Activated naive CD8-positive, alpha-beta T cell treated with anti-CD3 and anti-CD28 coated beads, Interleukin-2, amount 10 ng/mL, durations not matched to agents 7 days and 5 days (primary cell): ENCODE measurements at regions not wholly inside any gene's neighbourhood (a gene's known extent, or its start where the extent isn't known, plus 50 kb on each side); places are given as distances from the start of the nearest gene placed in this dataset.

Experiments
- ATAC-seq: fragments of 150-1000 bp; cut with Tn5 transposase; one replicate; pipeline ENCODE4 v1.10.0; 2021; ENCODE audit warnings: low read depth, moderate library complexity
- POLR2A ChIA-PET: fragments of 350-600 bp; sonication (Branson Sonifier 250); formaldehyde crosslinking; loops from one replicate; lab custom pipeline; 2021; ENCODE audit warnings: antibody characterized with exemption; lab: Charles Lee
- DNase-seq: peaks from one replicate; pipeline ENCODE4 v3.0.0; 2021
- H3K27ac Mint-ChIP-seq: one replicate; pipeline ENCODE4 v1.8.0; 2022; ENCODE audit warnings: mild to moderate bottlenecking, mixed read lengths
- H3K27me3 Mint-ChIP-seq: one replicate; pipeline ENCODE4 v1.8.0; 2022; ENCODE audit warnings: mild to moderate bottlenecking, moderate library complexity, mixed read lengths
- H3K36me3 Mint-ChIP-seq: one replicate; pipeline ENCODE4 v1.8.0; 2021; ENCODE audit warnings: mild to moderate bottlenecking, mixed read lengths
- H3K4me1 Mint-ChIP-seq: one replicate; pipeline ENCODE4 v1.8.0; 2021; ENCODE audit warnings: mixed read lengths
- H3K4me3 Mint-ChIP-seq: one replicate; pipeline ENCODE4 v1.8.0; 2022; ENCODE audit warnings: mild to moderate bottlenecking, moderate library complexity, mixed read lengths
- H3K9me3 Mint-ChIP-seq: one replicate; pipeline ENCODE4 v1.8.0; 2021; ENCODE audit warnings: mixed read lengths

DNA sequence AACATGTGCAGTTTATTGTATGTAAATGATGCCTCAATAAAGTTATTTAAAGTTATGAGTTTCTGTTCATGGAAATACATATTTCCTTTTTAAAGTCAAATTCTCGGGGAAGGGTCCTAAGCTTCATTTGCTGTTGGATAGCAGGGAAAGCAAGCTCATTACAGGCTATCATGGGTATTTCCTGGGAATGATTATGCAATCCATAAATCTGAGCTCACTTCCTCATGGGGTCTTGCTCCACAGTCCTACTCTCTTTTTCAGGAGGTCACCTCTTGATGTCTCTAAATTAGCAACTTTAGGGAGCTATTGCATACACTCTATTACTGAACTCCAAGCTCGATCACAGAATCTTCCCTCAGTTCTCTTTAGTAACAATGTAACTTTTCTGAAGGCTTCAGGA is 69.9 kb upstream of the TP63 start:
- Mint-ChIP-seq H3K27ac (no peak overlapping the region), H3K9me3 (peaks cover 8% of the 10 kb centered on the region), H3K4me3 (no peak overlapping the region), H3K27me3 (no peaks in the 10 kb centered on the region), H3K36me3 (peaks cover 1% of the 10 kb centered on the region), H3K4me1 (peaks cover 14% of the 10 kb centered on the region)
- ATAC-seq (no peak), DNase-seq (no peak)
- POLR2A ChIA-PET, result interaction anchor here (0.6 kb wide), 1 partner anchor 194 kb away, joined by 3 read pairs; no protein-coding TSS in a partner anchor

DNA sequence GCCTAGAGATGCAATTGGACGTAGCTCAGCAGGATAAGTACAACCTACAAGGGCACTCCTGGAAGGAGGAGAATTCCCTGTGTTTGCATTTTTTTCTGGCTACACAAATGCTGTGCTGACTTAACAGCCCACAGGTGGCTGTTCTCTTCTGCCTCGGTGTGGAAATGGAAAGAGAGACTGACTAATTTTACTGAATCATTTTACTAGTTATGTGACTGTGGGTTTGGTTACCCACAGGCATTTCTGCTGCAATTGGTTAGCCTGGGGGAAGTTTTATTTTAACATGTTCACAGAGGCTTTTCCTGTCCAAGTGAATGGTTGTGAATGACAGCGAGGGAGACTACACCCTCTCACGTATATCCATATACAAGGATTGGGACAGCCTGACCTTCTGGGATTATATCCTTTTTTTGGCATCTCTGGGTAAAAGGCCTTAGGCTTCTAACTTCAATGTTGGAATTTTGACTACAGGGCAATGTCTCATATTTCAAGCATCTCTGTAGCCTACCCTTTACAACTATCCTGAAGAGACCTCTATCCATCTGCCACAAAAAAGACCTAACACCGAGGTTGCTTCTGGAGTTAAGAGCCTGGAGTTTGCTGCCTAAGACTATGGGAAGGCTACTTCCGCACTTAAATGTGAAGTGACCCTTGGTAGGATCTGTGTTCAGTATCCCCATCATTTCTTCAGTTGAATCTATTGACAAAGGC is 67.2 kb upstream of the TP63 start:
- peaks cover 14% of the 10 kb centered on the region for H3K4me1 Mint-ChIP-seq
- H3K4me3 Mint-ChIP-seq, result peak overlapping the region; percentile 18
- POLR2A ChIA-PET, result no interaction called here
- peak overlapping the region; percentile 22 for H3K27ac Mint-ChIP-seq
- peaks cover 1% of the 10 kb centered on the region for H3K36me3 Mint-ChIP-seq
- peaks cover 5% of the 10 kb centered on the region for H3K9me3 Mint-ChIP-seq
- H3K27me3 Mint-ChIP-seq, result no peaks in the 10 kb centered on the region
- peak; percentile 89 for ATAC-seq
- peak; percentile 30 for DNase-seq

DNA sequence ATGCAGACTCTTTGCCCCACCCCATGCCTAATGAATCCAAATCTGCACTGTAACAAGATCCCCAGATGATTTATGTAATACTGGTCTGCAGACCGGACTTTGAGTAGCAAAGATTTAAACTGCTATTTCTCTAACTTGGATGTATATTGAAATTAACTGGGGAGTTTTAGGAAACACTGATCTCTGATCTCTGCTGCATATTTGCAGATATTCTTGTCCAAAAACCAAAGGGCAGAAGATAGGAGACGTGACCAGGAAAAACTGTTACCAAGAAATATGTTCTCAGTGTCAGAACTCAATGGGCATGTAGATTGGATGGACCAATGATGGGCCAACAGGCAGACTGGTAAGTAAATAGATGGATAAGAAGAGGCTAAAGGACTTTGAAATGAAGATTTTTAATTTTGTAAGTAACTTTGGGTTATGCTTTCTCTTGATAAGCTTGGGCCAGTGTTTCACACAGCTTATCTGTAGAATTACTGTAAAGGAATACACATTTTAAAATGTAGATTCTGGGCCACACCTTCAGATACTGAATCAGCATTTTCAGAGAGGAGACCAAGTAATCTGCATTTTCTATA is 64.5 kb upstream of the TP63 start:
- Mint-ChIP-seq H3K27ac (no peak overlapping the region), H3K36me3 (peaks cover 1% of the 10 kb centered on the region), H3K9me3 (no peaks in the 10 kb centered on the region), H3K4me1 (peaks cover 18% of the 10 kb centered on the region), H3K27me3 (no peaks in the 10 kb centered on the region), H3K4me3 (no peak overlapping the region)
- no peak for DNase-seq
- no peak for ATAC-seq
- POLR2A ChIA-PET, result no interaction called here

DNA sequence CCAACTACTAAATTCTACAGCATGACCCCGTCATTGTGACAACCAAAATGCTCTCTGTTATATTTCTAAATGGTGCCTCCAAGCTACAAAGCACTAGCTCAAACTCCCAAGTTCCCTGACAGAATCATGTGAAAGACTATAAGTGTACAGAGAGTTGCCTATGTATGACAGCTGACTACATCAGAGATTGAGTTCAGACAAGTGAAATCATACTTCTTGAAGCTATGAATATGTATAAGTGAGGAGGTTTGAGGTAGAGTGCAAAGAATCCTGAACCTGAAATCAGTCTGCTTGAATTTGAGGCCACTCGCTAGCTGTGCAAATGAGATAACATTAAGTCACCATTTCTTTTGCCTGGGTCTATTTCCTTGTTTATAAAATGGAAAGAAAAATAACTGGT is 63.9 kb upstream of the TP63 start:
- POLR2A ChIA-PET, result no interaction called here
- Mint-ChIP-seq H3K9me3 (no peaks in the 10 kb centered on the region), H3K36me3 (peaks cover 1% of the 10 kb centered on the region), H3K27ac (no peak overlapping the region), H3K27me3 (no peaks in the 10 kb centered on the region), H3K4me3 (no peak overlapping the region), H3K4me1 (peaks cover 18% of the 10 kb centered on the region)
- no peak for ATAC-seq
- no peak for DNase-seq

DNA sequence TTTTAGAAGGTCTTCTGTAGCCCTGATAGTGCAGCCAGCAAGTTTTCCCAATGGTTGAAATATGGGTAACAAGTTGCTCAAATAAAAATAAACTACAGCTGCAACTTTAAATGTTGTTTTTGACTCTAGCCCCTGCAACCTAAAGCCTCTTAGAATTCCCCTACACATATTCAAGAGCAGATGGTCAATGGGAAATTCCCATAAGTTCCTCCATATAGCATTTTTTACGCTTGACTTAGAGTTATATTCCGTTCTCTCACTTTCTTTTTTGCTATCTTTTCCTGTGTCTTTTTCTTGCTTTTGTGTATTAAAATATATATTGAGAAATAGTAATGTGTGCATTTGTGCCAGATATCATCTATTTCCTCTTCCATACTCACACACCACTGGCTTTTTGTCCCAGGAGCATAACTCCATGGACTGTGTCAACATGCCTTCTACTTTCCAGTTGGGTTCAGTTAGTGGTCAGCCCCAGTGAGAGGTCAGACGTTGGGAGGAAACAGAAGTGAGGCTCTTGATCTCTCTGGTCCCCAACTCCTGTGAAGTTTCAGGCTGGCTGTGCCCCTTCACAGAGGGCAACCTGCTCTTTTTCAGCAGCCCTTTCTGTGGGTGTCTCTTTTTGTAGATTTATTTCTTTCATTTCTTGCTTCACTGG is 63.3 kb upstream of the TP63 start:
- DNase-seq (no peak), ATAC-seq (no peak)
- no peaks in the 10 kb centered on the region for H3K9me3 Mint-ChIP-seq
- H3K36me3 Mint-ChIP-seq, result peaks cover 1% of the 10 kb centered on the region
- no peak overlapping the region for H3K4me3 Mint-ChIP-seq
- no peaks in the 10 kb centered on the region for H3K27me3 Mint-ChIP-seq
- POLR2A ChIA-PET, result no interaction called here
- no peak overlapping the region for H3K27ac Mint-ChIP-seq
- H3K4me1 Mint-ChIP-seq, result peaks cover 20% of the 10 kb centered on the region

DNA sequence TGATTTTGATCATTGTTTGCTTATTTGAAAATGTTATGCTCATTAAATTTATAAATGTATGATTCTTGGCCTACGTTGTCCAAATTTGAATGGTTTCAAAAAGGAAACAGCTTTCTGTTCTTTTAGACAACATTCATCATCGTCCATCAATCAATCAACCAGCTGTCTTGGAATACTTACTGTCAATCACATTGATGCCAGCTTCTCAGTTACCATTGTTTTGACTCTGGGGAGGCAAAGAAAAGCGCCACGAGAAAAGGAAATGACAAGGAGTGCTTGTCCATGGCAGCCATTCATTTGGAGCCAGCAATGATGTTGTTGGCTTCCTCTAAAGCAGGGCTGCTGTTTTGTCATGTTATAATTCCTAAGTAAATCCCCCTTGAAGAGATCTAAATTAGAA is 62.2 kb upstream of the TP63 start:
- Mint-ChIP-seq H3K4me1 (peaks cover 17% of the 10 kb centered on the region), H3K36me3 (peaks cover 3% of the 10 kb centered on the region), H3K27ac (no peak overlapping the region), H3K27me3 (no peaks in the 10 kb centered on the region), H3K9me3 (no peaks in the 10 kb centered on the region), H3K4me3 (no peak overlapping the region)
- POLR2A ChIA-PET, result no interaction called here
- ATAC-seq (no peak), DNase-seq (no peak)

DNA sequence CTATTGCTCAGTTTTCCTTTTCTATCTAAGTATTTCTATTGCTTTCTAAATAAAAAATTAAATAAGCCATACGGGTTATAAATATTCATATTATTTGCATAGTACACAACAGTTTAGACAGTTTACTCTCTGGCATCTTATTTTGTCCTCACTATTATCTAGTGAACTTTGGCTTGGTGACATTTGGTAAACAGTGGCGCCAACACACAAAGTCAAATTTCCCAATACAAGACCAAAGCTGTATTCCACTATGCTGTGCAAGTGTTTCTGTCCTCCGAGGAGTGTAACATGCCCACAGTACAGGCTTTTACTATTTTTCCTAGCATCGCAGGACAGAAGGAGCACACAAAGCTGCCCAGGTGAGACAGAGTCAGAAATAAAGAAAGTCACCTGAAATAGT is 61.7 kb upstream of the TP63 start:
- no peak for ATAC-seq
- POLR2A ChIA-PET, result no interaction called here
- no peak for DNase-seq

DNA sequence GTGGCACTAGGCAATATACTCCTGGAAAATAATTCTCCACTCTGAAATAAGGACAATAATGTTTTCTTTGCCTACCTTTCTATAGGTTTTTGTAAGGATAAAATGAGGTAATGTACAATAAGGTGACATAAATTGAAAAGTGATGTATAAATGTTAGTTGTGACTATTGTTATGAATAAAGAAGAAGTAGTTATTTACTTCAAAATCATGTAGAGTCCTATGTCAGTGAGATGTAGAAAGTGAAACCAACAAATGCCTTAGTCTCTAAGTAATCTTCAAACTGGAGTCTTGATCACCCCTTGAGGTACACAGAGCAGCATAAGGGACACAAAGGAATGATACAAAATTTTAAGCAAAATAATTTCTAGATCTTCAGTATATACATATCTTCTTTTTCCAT is 60.3 kb upstream of the TP63 start:
- POLR2A ChIA-PET, result no interaction called here
- Mint-ChIP-seq H3K27ac (no peak overlapping the region), H3K27me3 (no peaks in the 10 kb centered on the region), H3K4me3 (peak overlapping the region; percentile 21), H3K4me1 (peaks cover 9% of the 10 kb centered on the region), H3K36me3 (peaks cover 2% of the 10 kb centered on the region), H3K9me3 (no peaks in the 10 kb centered on the region)
- peak; percentile 68 for ATAC-seq
- no peak for DNase-seq

More for the DNA sequence above, 61.7 kb upstream of the TP63 start:
- Mint-ChIP-seq H3K9me3 (no peaks in the 10 kb centered on the region), H3K4me1 (peaks cover 12% of the 10 kb centered on the region), H3K36me3 (peaks cover 3% of the 10 kb centered on the region), H3K4me3 (no peak overlapping the region), H3K27ac (no peak overlapping the region), H3K27me3 (no peaks in the 10 kb centered on the region)

DNA sequence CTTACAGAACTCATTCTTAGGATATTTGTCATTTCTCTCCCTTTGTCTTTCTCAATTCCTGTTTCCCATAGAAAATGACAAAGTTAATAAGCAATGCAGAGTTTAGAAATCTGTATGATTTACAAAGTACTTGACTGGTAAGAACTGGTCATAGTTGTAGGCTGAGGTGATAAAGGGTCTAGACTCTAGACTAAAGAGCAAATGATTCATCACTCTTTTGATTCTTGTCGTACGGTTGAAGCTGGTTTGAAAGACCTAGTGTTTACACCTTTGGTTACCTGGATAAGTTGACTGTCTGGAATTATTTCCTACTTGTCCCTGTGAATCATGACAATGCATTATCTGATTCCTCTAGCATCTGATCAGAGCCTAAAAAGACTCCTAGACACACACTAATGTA is 58.9 kb upstream of the TP63 start:
- no peak for DNase-seq
- POLR2A ChIA-PET, result no interaction called here
- H3K36me3 Mint-ChIP-seq, result peaks cover 2% of the 10 kb centered on the region
- no peaks in the 10 kb centered on the region for H3K27me3 Mint-ChIP-seq
- ATAC-seq, result no peak
- H3K27ac Mint-ChIP-seq, result no peak overlapping the region
- H3K4me3 Mint-ChIP-seq, result no peak overlapping the region
- H3K9me3 Mint-ChIP-seq, result no peaks in the 10 kb centered on the region
- peaks cover 9% of the 10 kb centered on the region for H3K4me1 Mint-ChIP-seq

DNA sequence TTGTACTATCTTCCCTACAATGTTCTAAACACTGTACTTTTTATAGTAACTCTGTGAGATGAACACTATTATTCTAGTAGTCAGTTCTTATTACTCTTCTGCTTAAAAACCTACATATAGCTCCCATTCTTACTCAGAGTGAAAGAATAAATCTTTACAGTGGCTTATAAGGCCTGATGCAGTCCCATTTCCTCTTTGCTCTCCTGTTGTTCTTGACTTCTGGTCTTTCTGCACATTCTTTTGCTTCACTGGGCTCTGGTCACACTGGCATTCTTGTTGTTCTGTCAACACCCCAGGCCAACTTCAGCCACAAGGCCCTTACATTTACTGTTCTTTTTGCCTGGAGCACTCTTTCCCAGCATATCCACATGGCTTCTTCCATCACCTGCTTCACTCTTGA is 58.2 kb upstream of the TP63 start:
- Mint-ChIP-seq H3K27me3 (no peaks in the 10 kb centered on the region), H3K4me1 (peaks cover 9% of the 10 kb centered on the region), H3K36me3 (peaks cover 5% of the 10 kb centered on the region), H3K9me3 (peaks cover 3% of the 10 kb centered on the region), H3K27ac (no peak overlapping the region), H3K4me3 (no peak overlapping the region)
- ATAC-seq (no peak), DNase-seq (no peak)
- POLR2A ChIA-PET, result no interaction called here

DNA sequence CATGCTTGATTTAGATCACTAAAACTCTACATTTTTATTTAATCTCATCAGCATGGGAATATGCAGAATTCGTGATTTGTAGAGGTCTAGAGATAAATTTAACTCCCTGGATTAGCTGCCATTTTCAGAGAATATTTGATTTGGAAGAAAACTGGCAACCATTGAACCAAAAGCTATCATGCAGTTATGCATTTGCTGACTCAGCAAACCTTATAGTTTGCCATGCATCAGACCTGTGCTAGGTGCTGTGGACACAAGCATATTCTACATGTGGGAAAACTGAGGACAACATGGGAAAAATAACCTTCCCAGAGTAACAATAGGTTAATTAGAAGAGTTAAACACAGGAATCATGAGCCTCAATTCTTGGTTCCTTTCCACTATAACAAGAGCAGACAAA is 54.7 kb upstream of the TP63 start:
- POLR2A ChIA-PET, result no interaction called here
- ATAC-seq (no peak), DNase-seq (no peak)
- Mint-ChIP-seq H3K4me1 (peaks cover 5% of the 10 kb centered on the region), H3K36me3 (peaks cover 5% of the 10 kb centered on the region), H3K27ac (no peak overlapping the region), H3K4me3 (no peak overlapping the region), H3K9me3 (peaks cover 3% of the 10 kb centered on the region), H3K27me3 (no peaks in the 10 kb centered on the region)

DNA sequence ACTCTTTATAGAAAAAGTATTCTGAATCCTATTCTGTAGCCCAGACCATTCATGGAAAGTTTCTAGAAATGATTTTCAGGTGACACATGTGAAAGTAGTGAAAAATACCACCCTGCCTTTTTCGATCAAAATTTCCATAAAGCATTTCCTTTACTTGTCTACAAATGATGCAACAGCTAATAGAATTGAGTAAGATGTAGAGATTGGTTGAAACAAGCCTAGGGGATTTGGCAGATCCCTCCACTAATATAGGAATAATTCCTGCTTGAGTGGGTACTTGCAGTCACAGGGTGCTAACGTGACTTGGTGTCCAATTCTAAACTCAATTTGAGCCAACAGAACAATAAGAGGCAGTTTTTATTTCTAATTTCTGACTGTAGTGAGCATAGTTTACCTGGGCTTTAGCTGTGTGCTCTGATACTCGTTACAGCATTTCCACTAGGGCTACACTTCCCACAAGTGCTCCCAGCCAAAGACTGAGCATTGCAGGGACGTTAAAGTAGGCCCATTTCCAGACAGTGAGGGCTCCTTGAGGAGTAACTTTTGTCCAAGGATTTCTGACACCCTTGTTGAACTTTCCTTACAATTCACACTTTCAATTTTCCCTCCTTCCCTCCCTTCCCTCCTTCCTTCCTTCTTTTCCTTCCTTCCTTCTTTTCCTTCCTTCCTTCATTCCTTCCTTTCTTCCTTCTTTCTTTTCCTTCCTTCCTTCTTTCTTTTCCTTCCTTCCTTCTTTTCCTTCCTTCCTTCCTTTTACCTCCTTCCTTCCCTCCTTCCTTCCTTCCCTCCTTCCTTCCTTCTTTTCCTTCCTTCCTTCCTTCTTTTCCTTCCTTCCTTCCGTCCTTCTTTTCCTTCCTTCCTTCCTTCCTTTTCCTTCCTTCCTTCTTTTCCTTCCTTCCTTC is 53.9 kb upstream of the TP63 start:
- Mint-ChIP-seq H3K27me3 (no peaks in the 10 kb centered on the region), H3K4me3 (no peak overlapping the region), H3K9me3 (peaks cover 3% of the 10 kb centered on the region), H3K4me1 (peaks cover 5% of the 10 kb centered on the region), H3K27ac (peak overlapping the region; percentile 29), H3K36me3 (peaks cover 5% of the 10 kb centered on the region)
- DNase-seq, result no peak
- no peak for ATAC-seq
- POLR2A ChIA-PET, result no interaction called here

DNA sequence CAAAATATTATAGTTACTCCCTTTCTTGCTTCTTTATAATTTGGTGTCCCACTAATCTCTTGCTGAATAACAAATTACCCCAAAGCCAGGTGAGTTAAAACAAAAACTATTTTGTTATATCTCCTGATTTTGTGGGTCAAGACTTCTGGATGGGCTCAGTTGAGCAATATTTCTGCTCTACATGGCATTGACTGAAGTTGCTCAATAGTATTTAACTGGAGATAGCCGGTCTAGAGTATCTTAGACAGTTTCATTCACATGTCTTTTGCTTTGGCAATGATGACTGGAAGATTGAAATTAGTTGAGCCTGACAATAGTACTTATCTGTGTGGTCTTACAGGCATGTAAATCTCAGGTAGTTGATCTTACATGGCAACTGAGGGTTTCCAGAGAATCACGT is 51.0 kb upstream of the TP63 start:
- Mint-ChIP-seq H3K9me3 (peaks cover 4% of the 10 kb centered on the region), H3K4me3 (no peak overlapping the region), H3K36me3 (peaks cover 3% of the 10 kb centered on the region), H3K27ac (no peak overlapping the region), H3K4me1 (no peaks in the 10 kb centered on the region), H3K27me3 (no peaks in the 10 kb centered on the region)
- POLR2A ChIA-PET, result no interaction called here
- no peak for ATAC-seq
- no peak for DNase-seq
